ENCODE measurements at regions not wholly inside any gene's neighbourhood (a gene's known extent, or its start where the extent isn't known, plus 50 kb on each side); places are given as distances from the start of the nearest gene placed in this dataset.

DNA sequence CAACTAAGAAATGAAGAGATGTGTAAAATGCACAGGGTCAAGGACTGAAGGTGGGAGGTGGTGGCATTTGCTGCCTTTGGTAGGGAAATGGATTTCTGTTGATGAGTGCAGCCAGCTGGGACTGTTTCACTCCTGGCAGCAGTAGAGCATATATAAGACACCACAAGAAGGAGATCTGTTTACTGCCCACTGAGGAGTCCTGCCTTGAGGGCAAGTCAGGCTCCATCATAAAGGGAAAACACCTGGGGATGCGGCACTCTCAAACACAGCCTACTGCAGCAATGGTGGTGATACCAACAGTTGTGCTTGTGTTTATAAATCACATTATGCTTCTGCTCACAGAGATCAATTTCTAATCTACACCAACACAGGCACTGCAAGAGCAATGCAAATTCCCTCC, 222.1 kb downstream of the TACR3 start:
- TF ChIP-seq TAF1 (IDR thresholded peaks at IDR 0.05; ENCODE audit: low read depth, low read length), result no peak
- no peak for TF ChIP-seq SPI1 (IDR thresholded peaks at IDR 0.05; ENCODE audit: low read depth, low read length)
- no peak for TF ChIP-seq POLR2A (IDR thresholded peaks at IDR 0.05; ENCODE audit: low read depth, low read length)
- TF ChIP-seq POLR2AphosphoS5 (IDR thresholded peaks at IDR 0.05; ENCODE audit: low read depth, low read length), result no peak
- TF ChIP-seq POU2F2 (IDR thresholded peaks at IDR 0.05; ENCODE audit: low read depth, low read length), result no peak
- no peak for TF ChIP-seq PAX5 (IDR thresholded peaks at IDR 0.05; ENCODE audit: insufficient read depth, low read length, severe bottlenecking)

All from GM12891 (cell line).